Left ventricle myocardium inferior (tissue), 1 donor: ENCODE measurements at regions not wholly inside any gene's neighbourhood (a gene's known extent, or its start where the extent isn't known, plus 50 kb on each side); places are given as distances from the start of the nearest gene placed in this dataset.

Source experiments
- DNase-seq: peaks from one replicate; pipeline ENCODE4 v3.0.0-alpha.2; 2020
- H3K27ac ChIP-seq: fragments of 200-600 bp; replicated peaks from 2 replicates; pipeline ENCODE4 v1.8.0; 2021
- H3K27me3 ChIP-seq: fragments of 200-600 bp; 2 replicates; pipeline ENCODE4 v1.8.0; 2021; ENCODE audit warnings: low read depth
- H3K36me3 ChIP-seq: fragments of 200-600 bp; 2 replicates; pipeline ENCODE4 v1.8.0; 2021
- H3K4me1 ChIP-seq: fragments of 200-600 bp; 2 replicates; pipeline ENCODE4 v1.8.0; 2021
- H3K4me3 ChIP-seq: fragments of 200-600 bp; 2 replicates; pipeline ENCODE4 v1.8.0; 2021; ENCODE audit warnings: mild to moderate bottlenecking, moderate library complexity
- H3K9me3 ChIP-seq: fragments of 200-600 bp; replicated peaks from 2 replicates; pipeline ENCODE4 v1.8.0; 2021
- CTCF ChIP-seq: fragments of 200-600 bp; IDR thresholded peaks from 2 replicates; pipeline ENCODE4 v1.8.0; 2021; ENCODE audit warnings: antibody characterized with exemption, mild to moderate bottlenecking, borderline replicate concordance
- intact Hi-C: fragments of 100-400 bp; cut with micrococcal nuclease; formaldehyde crosslinking; loops from one replicate; pipeline ENCODE4 v1.11.0; 2022
- donor health status: DM: no; HTN: yes; CAD: no; lungs with severe emphysema.

DNA sequence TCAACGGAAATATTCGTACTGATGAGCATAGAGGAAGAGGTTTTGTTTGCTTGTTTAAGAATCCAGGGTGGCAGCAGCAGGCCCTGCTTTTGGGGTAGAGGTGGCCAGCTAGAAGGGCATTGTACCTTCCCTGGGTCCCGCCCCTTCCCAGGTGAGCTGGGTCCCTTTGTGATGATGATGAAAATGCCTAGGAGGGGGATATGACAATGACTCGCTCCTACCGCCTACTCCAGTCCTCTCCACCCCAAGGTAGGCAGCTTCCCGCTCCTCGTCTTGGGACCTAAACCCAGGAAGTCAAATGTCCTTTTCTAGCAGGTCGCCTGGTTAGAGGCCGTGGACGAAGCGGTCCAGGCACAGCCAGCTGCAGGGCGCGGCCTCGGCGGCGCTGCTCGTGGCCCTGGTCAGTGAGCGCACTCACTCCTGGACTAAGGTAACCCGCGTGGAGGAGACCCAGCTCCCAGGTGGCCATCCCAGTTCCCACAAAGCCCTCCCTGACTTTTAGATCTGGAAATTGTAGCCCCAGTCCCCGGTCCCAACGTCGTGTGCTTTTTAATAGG lies 141.4 kb downstream of the LSMEM1 start:
- Histone ChIP-seq H3K4me3 (no peak overlapping the region), H3K27ac (no peak overlapping the region), H3K27me3 (no peaks in the 10 kb centered on the region), H3K9me3 (no peaks in the 10 kb centered on the region), H3K4me1 (no peaks in the 10 kb centered on the region), H3K36me3 (no peaks in the 10 kb centered on the region)
- DNase-seq = no peak
- intact Hi-C loops = no loop called here
- no peak for TF ChIP-seq CTCF

GRCh38 chr7:112624416-112624815 lies 143.6 kb downstream of the LSMEM1 start:
- H3K27me3 ChIP-seq = no peaks in the 10 kb centered on the region
- H3K9me3 ChIP-seq = no peaks in the 10 kb centered on the region
- no peak for TF ChIP-seq CTCF
- no peaks in the 10 kb centered on the region for H3K4me1 ChIP-seq
- H3K4me3 ChIP-seq = no peak overlapping the region
- intact Hi-C loops = no loop called here
- DNase-seq = no peak
- no peak overlapping the region for H3K27ac ChIP-seq
- no peaks in the 10 kb centered on the region for H3K36me3 ChIP-seq

GRCh38 chr7:112630565-112630964 lies 149.8 kb downstream of the LSMEM1 start:
- TF ChIP-seq CTCF = no peak
- Histone ChIP-seq H3K9me3 (no peaks in the 10 kb centered on the region), H3K27ac (no peak overlapping the region), H3K4me1 (no peaks in the 10 kb centered on the region), H3K27me3 (no peaks in the 10 kb centered on the region), H3K36me3 (no peaks in the 10 kb centered on the region), H3K4me3 (no peak overlapping the region)
- DNase-seq = no peak
- intact Hi-C loops = no loop called here

- H3K36me3 ChIP-seq = no peaks in the 10 kb centered on the region
- no peaks in the 10 kb centered on the region for H3K4me1 ChIP-seq
- DNase-seq = no peak
- no peak for TF ChIP-seq CTCF
- no peaks in the 10 kb centered on the region for H3K27me3 ChIP-seq
- no peak overlapping the region for H3K27ac ChIP-seq
- H3K4me3 ChIP-seq = no peak overlapping the region
- intact Hi-C loops = no loop called here
- H3K9me3 ChIP-seq = no peaks in the 10 kb centered on the region
These were observed 153.3 kb downstream of the LSMEM1 start for GRCh38 chr7:112634107-112634506.

DNA sequence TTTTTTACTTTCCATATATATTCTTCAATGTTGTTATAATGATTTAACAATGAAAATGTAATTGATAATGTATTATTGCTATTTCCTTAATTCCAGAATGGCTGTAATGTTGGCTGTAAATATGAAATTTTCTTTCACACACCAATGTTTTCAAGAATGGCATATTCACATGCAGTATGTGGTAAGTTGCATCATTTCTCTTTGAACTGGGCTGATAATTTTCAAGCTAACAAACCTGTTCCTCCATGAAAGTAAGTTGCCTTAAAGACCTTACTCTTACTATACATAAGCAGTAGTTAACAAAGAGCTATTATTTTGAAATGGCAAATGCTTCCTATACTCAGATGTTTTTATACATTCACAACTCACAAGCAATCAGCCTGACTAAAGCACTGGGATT lies 154.5 kb downstream of the TMEM168 start:
- no peaks in the 10 kb centered on the region for H3K4me1 ChIP-seq
- H3K4me3 ChIP-seq = no peak overlapping the region
- H3K27me3 ChIP-seq = no peaks in the 10 kb centered on the region
- H3K27ac ChIP-seq = no peak overlapping the region
- intact Hi-C loops = no loop called here
- H3K9me3 ChIP-seq = no peaks in the 10 kb centered on the region
- TF ChIP-seq CTCF = no peak
- H3K36me3 ChIP-seq = no peaks in the 10 kb centered on the region
- DNase-seq = no peak
